ENCODE measurements at regions not wholly inside any gene's neighbourhood (a gene's known extent, or its start where the extent isn't known, plus 50 kb on each side); places are given as distances from the start of the nearest gene placed in this dataset.

DNA sequence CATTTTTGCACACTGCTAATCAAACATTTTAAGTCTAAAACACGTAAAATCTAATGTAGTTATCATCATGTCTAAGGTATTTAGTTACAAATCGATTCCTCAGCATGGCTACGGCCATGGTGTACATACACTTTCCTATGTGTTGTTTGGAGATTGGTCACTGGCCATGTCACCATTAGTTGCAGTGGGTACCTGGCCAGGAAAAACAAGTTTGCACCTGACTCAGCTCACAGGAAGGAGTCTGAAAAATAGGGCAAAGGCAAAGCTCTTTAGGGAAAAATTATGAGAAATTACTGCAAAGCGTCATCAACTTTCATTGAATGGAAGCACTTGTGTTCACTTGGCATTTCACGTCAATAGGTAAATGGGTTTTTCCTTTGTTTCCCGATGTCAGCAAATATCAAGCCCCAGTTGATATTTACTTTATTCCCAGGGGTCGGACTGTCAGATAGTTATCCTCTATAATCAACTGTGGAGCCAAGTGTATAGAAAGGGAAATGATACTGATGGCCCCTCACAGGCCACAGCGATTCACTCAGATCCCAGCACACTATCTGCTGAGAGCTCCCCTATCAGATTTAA lies 626.0 kb upstream of the ADAMTS16 start:
- DNase-seq (ENCODE audit: low spot score): no peak

DNA sequence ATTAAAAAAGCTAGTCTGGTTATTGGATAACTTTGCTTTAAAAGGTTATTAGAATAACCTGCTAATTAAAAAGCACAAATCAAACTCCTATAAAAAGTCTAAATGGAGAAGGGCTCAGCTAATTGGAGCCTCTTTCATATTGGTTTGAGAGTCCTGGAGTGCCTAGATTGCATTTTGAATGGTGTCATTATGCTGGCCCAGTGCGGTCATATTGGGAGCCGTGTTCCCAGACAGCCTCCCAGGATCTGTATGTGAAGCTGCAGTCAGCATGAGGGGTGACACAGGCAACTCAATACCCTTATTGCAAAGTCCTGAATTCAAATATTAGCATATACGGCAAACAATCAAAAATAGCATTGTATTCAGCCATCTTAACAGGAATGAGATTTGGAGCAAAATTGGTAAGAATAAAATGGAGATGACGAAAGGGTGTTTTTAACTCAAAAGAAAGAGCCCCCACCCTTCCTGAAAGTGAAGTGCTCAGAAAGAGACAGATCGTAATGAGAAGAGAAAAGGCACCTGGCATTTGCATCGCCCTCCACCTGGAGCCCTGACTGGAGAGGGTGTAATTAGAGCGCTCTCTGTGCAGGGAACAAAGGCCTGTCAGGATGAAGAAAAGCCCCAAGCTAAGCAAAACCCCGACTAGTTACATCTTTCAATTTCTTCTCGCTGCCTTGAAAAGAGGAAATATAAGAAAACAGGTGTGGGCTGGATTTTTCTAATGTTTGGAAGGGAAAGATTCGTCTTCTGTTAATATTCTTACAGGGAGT lies 621.0 kb upstream of the ADAMTS16 start:
- DNase-seq (ENCODE audit: low spot score): no peak

DNA sequence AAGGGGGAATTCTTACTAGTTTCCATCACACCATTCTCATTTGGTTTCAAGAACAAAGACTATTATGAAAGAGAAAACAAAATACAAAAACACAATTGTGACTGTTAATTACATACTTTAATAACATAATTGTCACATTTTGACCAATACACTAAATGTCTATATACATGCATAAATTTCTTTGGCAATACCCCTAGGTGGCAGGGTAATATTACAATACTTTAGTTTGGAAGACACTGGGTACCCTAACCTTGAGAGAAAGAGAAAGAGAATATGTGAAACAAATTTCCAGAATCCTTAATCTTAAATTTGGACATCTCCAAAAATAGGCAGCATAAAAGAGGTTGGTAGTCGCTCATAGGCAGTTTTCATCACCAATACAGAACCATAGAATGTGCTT lies 619.6 kb upstream of the ADAMTS16 start:
- no peak for DNase-seq (ENCODE audit: low spot score)

DNA sequence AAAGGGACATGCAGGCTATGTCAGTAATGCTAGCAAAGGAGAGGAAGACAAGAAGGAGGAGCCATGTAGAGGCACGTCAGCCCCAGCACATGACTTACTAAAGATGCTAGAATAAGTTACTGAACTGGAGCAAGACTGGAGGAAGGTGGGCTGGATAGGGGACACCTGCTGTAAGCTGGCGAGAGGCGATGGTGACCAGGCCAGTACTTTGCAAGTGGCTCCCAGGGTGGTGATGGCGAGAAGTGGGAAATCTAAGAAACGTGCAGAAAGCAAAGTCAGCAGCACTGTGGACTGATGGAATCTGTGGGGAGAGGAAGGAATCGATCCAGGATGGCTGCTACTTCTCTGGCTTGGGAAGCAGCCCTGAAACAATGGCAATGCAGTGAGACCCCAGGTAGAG lies 617.1 kb upstream of the ADAMTS16 start:
- DNase-seq (ENCODE audit: low spot score): no peak

GRCh38 chr5:4531756-4532704 lies 608.1 kb upstream of the ADAMTS16 start:
- DNase-seq (ENCODE audit: low spot score): no peak

- no peak for DNase-seq (ENCODE audit: low spot score)
Measured at GRCh38 chr5:4532705-4533080, 607.4 kb upstream of the ADAMTS16 start.

- DNase-seq (ENCODE audit: low spot score): peak; percentile 22
Measured at GRCh38 chr5:4533457-4534105, 606.5 kb upstream of the ADAMTS16 start.

DNA sequence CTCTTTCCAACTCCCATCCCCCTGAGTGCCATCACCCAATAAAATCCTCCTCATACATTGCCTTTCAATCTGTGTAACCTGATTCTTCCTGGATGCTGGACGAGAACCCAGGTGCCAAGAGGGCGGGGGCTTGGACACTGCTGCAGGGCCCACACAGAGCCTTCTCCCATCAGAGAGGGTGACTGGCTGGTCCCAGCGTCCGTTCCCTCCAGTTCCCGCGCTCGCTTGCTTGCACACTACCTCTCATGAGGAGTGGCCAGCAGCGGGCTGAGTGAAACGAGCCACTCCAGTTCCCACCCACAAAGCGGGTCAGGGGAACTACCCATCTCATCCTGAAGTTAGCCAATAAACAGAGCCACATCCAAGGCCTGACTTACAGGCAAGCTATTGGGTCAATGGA lies 602.6 kb upstream of the ADAMTS16 start:
- DNase-seq (ENCODE audit: low spot score): no peak

DNA sequence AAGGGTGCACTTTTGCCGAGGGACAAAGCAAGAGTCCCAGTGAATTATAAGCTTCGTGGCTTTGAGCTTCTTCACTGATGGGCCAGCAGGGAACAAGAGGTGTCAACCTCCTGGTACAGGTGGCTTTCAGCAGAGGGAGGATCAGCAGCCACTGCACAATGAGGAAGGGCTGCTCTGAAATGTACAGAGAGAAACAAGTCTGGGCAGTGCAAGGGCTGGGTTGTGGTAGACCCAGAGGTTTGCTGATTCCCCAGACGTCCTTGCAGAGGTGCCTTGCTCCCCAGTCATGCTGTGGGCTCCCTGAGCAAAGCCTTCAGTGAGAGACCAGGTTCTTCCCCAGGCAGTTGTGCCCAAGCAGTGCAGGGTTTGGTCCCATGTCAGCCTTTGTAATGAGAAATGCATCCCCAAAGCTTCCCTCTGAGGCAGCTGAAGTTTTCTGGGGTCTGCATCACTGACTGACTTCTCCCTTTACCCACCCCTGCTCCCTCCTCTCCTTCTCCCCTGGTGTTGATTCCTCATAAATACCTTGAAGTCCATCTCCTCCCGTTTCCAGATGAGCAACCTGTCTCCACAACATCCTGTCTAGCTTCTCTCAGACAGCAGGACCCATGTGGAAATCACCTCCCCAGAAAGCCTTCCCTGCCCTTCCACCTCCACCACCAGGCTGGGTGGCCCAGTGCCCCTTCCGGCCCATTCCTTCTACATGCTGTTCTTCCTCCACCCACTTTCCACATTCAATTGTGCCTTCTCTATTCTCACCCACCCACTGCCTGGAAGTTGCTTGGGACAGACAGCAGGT lies 599.6 kb upstream of the ADAMTS16 start:
- no peak for DNase-seq (ENCODE audit: low spot score)

DNA sequence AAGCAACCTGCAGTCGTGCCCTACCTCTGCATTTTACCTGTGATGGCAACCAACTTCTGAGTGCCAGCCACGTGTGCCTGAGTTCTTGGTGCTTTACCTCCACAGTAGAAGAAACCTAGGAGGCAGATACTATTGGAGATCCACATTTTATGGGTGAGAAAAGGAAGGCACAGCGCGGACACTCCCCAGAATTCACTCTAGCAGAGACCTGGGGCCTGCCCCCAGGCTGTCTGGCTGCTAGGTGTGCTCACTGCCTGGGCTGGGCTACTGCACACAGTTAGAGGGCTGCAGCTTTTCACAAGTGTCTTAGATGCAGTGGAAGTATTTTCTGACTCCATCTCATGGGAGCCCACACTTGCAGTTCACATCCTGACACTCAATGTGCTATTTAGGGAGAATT lies 598.8 kb upstream of the ADAMTS16 start:
- no peak for DNase-seq (ENCODE audit: low spot score)

DNA sequence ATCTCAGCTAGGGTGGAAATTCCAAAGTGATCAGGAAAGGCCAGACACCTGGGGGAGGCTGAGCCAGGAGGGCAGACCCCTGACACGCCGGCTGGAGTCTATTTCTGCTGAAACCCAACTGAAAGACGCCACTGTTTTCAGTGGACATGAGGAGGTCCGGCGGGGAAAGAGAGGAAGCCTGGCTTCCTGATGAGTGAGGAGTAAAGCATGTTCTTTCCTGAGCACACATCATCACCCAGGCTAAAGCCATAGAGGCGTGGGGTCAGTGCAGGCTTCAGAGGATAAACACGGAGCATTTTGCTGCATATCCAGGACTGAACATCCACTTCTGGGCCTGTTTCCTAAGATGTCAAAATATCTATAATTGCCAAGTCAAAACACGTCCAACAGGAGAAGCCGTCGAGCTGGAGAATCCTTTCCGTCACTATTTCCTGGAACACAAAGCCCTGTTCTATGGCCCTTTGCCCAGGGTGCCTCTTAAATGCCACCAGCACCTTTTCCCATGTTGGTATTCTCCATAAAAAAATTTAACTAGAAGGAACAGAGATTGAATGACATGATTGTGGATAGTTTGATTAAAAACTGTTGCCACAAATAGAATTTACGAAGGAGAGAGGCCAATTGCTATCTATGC lies 597.9 kb upstream of the ADAMTS16 start:
- DNase-seq (ENCODE audit: low spot score): no peak

GRCh38 chr5:4544049-4544670 lies 596.0 kb upstream of the ADAMTS16 start:
- DNase-seq (ENCODE audit: low spot score): no peak

DNA sequence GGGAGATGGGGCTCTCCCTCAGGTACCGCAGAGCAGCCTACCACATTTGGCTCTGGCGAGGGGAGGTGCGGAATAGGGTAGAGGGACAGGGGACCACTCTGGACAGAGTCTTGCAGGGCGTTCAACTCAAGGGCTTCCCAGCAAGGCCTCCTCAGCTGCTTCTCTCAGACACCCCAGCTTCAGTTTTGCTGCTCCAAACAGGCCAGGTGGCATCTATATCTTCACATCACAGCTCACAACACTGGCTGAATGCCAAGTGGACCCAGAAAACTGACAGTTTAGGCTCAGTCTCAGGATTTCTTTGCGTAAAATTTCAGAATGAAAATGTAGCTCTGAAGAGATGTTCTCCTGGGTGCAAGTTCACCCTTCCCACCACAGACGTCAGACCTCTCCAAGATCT lies 592.6 kb upstream of the ADAMTS16 start:
- DNase-seq (ENCODE audit: low spot score): no peak

GRCh38 chr5:4548341-4548740 lies 591.8 kb upstream of the ADAMTS16 start:
- DNase-seq (ENCODE audit: low spot score): no peak

GRCh38 chr5:4549351-4549750 lies 590.8 kb upstream of the ADAMTS16 start:
- no peak for DNase-seq (ENCODE audit: low spot score)

- peak; percentile 61 for DNase-seq (ENCODE audit: low spot score)
Measured at GRCh38 chr5:4551034-4551433, 589.1 kb upstream of the ADAMTS16 start.

GRCh38 chr5:4553130-4553529 lies 587.0 kb upstream of the ADAMTS16 start:
- no peak for DNase-seq (ENCODE audit: low spot score)

DNA sequence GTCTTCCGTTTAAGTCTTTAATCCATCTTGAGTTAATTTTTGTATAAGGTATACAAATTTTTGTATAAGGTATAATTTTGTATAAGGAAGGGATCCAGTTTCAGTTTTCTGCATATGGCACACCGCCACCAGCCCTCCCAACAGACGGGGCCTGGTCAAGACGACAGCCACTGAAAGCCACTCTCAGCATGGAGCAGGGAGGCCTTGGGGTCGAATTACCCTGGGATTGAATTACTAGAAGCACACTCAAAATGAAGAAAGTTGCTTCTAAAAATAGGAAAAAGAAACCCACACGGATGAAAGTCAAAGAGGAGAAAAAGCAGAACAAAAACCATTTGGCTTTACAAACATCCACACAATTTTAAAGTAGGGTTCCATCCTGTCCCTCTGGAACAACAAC lies 586.2 kb upstream of the ADAMTS16 start:
- DNase-seq (ENCODE audit: low spot score): no peak

DNA sequence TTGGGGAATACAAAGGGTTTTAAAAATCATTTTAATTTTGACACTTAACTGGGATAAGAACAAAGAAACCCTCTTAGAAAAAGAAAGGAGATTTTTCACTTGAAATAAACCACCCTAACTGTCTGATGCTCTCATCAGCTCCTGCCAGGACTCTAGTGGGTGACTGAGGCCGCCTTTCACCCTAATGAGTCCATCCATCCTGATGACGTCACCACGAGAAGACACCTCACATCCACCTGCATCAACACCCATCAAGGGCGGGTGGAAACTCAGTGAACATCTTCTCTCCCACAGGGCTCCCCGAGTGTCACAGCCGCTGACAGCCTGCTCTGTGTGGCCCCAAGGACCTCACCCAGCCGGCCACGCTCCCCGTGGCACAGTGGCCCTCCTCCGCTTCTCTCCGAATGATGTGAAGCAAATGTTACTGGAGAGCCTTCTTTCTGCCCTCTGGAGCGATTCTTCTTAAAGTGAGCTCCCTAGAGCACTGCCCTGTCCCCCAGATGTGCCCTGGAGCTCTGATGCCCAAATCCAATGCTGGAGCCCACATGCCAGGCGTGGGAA lies 584.3 kb upstream of the ADAMTS16 start:
- DNase-seq (ENCODE audit: low spot score): no peak

DNA sequence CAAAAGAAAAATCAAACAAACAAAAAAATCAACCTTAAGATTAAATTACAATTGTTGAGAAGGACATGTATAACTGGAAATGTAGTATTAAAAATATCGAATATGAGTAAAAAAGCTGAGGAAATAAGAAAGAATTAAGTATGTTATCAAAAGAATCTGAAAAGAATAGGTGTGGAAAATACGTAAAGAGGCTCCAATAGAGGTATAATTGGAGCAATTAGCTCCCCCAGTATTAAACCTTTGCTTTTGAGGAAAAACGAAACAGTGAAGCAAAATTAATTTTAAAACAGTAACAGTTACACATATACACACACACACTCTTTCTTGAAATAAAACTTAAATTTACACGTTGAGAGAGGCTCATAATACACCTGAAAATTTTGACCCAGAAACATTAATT lies 578.7 kb upstream of the ADAMTS16 start:
- DNase-seq (ENCODE audit: low spot score): no peak

Measured in A172 (cell line).